Mucosa of gallbladder (tissue), 1 donor: ENCODE measurements at regions not wholly inside any gene's neighbourhood (a gene's known extent, or its start where the extent isn't known, plus 50 kb on each side); places are given as distances from the start of the nearest gene placed in this dataset.
A peak's percentile ranks its signal among the peaks of the same experiment; 100 is the strongest.
"Not testable (repeated sequence)": the region's sequence is repeated elsewhere in the genome, so short reads cannot be mapped to it uniquely, and the experiment has no call there.

Source experiments
- DNase-seq: peaks from one replicate; pipeline ENCODE4 v3.0.0-alpha.2; 2020; ENCODE audit warnings: low spot score
- donor health status: DM: no; HTN: no; CAD: no.

DNA sequence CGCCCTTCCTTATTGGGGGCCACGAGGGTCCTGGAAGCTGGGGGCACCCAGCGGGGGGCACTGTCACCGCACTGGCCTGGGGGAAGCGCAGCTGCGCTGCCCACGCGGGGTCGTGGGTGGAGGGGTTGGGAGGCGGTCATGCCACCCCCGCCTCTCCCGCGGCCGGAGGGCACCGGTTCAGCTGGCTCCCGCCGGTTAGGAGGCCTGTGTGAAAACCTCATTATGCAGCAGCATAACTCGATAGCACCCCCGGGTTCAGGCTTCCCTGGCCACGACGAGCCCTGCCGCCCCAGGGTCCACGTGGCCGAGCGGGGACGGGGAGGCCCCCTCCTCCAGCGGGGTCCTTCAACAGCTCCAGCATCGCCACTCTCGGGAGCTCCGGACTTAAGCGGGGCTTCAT, 91.2 kb upstream of the ERCC6L2 start:
- DNase-seq = no peak

DNA sequence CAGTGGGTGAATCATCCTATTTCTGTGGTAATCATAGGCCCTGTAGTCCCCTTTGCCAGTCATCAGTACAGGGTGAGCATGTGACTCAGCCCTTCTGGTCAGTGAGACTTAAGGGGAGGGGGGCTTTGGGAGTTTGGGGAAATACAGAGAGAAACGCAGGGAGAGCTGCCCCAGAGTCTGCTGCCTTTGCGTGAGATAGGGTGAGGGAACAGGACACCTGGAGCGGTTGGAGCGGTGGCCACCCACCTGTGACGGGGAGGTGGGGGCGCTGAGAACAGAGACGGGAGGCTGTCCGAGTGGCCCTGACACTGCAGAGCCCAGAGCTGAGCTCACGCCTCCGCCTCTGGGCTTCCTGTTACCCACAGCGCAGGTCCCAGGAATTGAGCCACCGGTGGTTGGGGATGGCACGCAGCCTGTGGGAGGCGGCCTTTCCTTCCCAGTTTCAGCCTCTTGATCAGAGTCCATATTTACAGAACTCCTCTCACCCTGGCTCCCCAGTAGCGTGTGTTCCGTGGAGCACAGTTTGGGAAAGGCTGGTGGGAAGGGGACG, 92.0 kb upstream of the ERCC6L2 start:
- DNase-seq = no peak

- DNase-seq = no peak
These were observed 94.7 kb upstream of the ERCC6L2 start for GRCh38 chr9:95780751-95781150.

- DNase-seq = no peak
These were observed 95.4 kb upstream of the ERCC6L2 start for GRCh38 chr9:95780121-95780520.

- not testable (repeated sequence) for DNase-seq
These were observed 95.9 kb upstream of the ERCC6L2 start for GRCh38 chr9:95779597-95779996.

DNA sequence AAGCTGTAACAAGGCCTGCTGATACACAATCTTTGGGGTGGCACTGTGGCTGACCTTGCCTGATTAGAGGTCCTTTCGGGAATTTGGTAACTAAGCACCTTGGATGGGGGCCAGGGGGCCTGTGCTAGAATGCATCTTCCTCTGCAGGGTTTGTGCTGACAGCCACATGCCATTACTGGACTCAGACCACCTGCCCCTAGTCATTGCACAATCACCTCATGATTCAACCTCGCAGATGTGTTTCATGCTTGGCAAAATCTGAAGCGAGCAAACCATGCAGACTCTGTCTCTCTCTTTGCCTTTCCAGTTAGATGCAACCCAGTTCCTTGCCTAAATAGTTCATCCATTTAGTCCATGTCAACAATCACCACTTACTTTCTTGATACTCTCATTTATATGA, 96.5 kb upstream of the ERCC6L2 start:
- DNase-seq = peak; percentile 60

DNA sequence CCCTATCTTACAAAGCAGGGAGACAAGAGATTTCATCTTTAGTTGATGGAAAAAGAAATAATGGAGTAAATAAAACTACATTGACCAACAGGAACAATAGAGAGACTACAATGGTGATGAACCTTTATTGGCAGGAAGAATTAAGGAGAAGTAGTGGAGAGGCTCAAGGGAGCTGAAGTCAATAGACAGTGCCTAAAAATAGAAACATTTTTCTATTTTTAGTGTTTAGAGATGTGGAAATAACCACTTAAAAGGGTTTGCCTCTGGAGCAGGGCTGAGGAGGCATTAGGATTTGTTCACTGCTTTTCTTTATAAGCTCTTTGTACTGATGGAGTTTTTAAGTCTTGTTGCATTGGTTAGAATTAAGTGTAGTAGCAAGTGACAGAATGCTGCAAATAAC, 98.4 kb upstream of the ERCC6L2 start:
- DNase-seq = no peak

DNA sequence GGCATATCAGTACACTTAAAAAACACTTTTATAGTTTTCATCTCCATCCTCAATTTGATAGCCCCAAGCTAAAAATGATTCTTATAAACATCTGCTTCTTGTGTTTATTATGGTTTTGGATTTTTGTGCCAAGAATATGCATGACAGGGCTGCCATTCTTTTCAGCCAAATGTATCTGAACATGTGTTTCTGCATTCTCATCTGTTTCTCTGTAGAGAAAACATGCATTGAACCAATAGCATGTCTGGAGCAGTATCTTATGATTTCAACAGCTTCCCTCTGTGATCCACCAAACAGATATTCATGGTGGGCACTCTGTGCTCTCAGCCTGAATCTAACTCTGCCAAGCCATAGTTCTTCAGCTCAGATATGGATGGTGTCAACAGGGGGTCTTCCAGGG, 99.3 kb upstream of the ERCC6L2 start:
- DNase-seq = no peak

DNA sequence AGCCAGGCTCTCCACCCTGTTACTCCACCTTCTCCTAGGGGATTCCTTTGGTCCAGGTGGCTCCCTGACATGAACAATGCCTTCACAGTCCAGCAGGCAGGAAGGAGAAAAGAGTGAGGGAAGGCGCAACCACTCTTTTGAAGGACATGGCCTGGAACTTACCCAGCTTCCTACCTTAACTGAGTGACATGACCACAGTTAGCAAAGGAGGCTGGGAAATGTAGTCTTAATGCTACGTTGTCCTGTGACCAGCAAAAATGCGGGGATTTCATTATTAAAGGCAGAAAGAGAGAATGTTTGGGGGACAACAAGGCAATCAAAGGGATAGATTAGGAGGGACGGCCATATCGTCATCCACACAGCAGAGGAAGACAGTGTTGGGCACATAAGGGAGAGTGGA, 100.3 kb upstream of the ERCC6L2 start:
- no peak for DNase-seq

DNA sequence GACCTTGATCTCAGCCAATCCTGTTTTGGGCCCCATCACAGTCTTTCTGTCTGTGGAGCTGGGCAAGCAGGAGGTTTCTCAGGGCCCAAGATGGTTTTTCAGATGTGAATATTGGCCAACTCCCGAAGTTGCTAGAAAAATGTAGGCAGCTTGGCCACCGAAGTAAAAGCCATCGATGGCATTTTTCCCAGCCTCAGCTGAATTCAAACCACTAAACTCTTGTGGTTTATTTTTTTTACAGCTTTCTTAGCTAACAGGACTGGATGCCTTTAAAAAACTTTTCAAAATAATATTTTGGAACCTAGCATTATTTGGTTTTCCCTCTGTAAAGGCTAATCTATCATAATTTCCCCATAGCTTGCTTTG, 102.5 kb upstream of the ERCC6L2 start:
- DNase-seq = no peak

GRCh38 chr9:95772320-95773052, 103.0 kb upstream of the ERCC6L2 start:
- peak; percentile 52 for DNase-seq

DNA sequence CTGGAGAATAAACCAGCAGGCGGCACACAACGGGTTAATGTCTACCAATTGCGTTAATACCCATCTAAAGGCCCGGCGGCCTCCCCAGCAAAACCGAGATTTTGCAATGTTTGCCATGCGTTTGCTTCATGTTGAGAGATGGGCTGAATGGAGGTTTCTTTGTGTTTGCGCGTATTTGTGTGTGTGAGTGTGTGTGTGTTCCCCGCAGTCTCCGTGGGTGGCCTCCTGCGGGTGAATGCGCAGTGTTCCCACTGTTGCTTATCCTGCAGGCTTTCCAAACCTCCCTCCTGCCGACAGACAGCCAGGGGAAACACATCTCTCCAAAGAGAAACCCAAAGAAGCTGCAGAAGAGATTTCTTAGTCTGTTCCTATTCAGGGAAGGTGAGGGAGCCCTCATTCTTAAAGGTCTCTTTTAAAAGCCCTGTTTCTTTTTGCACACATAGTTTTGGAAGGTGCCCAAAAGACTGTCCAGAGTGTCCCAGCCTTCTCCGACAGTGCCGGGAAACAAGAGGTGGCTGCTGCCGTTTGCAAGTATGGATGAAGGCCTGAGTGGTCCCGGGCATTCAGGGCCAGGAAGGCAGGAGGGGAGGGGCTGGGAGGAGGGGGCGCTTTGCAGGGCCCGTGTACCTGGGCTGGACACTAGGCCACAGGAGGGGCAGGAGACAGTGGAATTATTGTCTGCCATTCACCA, 103.8 kb upstream of the ERCC6L2 start:
- DNase-seq = peak; percentile 49

- no peak for DNase-seq
These were observed 104.8 kb upstream of the ERCC6L2 start for GRCh38 chr9:95770653-95771131.

DNA sequence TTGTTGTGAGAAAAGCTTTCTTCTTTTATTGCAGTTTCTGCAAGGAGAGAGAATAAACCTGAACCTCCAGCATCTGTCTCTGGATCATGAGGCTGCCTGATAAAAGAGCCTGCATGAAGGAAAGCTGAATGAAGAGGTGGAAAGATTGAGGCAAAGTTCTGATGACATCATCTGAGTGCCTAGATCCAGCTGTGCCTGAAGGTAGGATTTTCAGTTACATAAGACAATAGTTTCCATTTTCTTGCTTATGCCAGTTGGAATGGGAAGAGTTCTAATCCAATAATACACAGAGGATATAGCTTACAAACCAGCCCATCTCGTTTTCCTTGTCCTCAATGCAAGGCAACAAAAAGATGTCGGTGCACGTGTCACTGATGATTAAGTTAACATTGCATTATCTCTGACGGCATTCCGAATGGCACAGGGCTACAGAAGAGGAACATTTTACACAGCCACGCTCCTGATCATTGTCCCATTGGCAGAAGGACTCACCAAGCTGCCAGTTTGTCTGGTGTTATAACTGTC, 105.5 kb upstream of the ERCC6L2 start:
- DNase-seq = no peak

GRCh38 chr9:95769473-95769872, 106.0 kb upstream of the ERCC6L2 start:
- no peak for DNase-seq

DNA sequence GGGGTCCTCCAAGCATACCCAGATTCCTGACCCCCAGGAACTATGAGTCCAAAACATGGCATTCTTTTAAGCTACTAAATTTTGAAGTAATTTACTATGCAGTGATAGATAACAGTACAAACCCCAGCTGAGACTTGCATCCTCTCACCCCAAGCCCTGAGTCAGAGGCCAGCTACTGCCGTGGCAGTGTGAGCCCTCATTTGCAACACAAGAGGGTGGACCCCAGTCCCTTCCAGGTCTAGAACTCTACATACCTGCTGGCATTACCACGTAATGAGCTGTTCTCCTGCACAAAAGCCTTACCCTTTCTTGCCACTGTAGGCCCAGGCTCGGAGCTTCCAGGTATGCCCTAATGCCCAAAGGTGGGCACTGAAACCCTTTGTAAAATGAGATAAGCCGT, 108.6 kb upstream of the ERCC6L2 start:
- no peak for DNase-seq

GRCh38 chr9:95764533-95765319, 110.8 kb upstream of the ERCC6L2 start:
- no peak for DNase-seq

GRCh38 chr9:95763983-95764382, 111.5 kb upstream of the ERCC6L2 start:
- DNase-seq = no peak

DNA sequence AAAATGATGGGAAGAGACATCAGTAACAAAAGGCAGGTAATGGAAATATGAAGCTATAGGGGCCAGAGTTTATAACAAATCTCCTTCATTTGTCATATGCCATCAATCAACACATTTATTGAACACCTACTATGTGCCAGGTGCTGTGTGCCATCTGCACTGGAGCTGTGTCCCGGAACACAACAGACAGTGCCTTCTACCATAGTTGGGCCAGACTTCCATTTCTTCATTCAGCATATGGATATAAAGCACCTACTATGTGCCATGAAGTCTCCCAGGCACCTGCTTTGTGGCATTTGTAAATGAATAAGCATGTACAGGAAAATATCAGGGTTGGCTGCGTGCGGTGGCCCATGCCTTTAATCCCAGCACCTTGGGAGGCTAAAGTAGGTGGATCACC, 112.5 kb upstream of the ERCC6L2 start:
- DNase-seq = no peak

GRCh38 chr9:95762322-95762721, 113.2 kb upstream of the ERCC6L2 start:
- DNase-seq = no peak

DNA sequence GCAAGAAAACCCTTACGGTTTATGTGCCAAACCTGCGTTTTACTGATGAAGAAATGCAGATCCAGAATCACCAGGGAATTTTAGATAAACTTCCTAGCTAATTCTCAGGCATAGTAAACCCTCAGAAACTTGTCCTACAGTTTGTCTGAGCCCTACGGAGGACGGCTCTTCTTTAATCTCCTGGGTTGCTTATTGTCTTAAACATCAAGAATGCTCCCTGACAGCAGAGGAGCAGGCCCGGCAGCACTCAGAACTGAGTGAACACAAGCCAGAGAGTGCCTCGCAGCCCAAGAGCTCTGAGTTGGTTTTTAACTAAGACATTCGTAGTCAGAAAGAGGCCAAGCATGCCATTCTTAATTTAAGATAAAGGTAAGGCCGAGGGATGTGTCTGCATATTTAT, 114.7 kb upstream of the ERCC6L2 start:
- no peak for DNase-seq

- no peak for DNase-seq
These were observed 118.1 kb upstream of the ERCC6L2 start for GRCh38 chr9:95757439-95757838.
